Activated T-helper 1 cell treated with anti-CD3 and anti-CD28 coated beads, Interleukin-2, amount 50 U/mL, for 16 hours (primary cell): ENCODE measurements at regions not wholly inside any gene's neighbourhood (a gene's known extent, or its start where the extent isn't known, plus 50 kb on each side); places are given as distances from the start of the nearest gene placed in this dataset.
"Not testable (repeated sequence)": the region's sequence is repeated elsewhere in the genome, so short reads cannot be mapped to it uniquely, and the experiment has no call there.

ENCODE experiments used
- DNase-seq, 2 donors: peaks; one replicate each; pipeline ENCODE4 v3.0.0-alpha.2; 2020; ENCODE audit warnings: low read depth in 1 of 2, low spot score in 1 of 2

GRCh38 chr5:152527358-152528052 lies 122.4 kb upstream of the NMUR2 start:
- no peak for DNase-seq

GRCh38 chr5:152529440-152529839 lies 124.4 kb upstream of the NMUR2 start:
- no peak for DNase-seq

GRCh38 chr5:152532714-152533113 lies 127.6 kb upstream of the NMUR2 start:
- DNase-seq, result no peak

DNA sequence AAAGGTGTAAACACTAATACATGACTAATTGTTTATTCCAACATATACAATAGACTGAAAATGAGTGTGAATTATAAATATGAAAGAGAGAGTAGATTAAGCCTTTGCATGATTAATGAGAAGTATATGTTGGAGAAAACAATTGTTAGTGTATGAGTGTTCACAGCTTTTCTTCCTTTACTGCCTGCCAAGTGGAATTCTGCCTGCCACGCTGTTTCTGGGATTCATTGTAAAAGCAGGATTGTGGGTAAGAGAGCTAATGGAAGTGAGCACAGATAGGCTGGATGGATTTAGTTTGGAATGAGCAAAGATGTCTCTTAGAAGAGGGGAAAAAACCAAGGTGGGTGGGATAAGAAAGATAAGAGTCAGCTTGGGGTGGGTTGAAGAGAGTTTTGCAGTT lies 129.6 kb upstream of the NMUR2 start:
- DNase-seq, result no peak

GRCh38 chr5:152542741-152543140 lies 137.7 kb upstream of the NMUR2 start:
- DNase-seq, result no peak

DNA sequence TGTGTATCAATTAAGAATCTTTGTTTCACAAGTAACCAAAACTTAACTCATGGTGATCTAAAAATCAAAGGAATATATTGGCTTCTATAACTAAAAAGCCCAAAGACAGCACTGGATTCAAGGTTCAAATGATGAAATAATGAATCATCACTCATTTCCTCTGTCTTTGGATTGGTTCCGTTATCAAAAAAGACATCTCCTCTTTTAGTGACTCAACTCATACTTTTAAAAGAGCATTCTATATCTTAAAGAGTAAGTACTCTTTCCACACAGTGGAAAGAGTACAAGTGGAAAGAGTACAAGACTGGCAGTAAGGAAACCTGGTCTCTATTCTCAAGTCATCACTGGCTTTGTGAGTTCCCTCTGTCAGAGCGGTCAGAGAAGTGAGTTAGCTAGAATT lies 141.4 kb upstream of the NMUR2 start:
- no peak for DNase-seq

DNA sequence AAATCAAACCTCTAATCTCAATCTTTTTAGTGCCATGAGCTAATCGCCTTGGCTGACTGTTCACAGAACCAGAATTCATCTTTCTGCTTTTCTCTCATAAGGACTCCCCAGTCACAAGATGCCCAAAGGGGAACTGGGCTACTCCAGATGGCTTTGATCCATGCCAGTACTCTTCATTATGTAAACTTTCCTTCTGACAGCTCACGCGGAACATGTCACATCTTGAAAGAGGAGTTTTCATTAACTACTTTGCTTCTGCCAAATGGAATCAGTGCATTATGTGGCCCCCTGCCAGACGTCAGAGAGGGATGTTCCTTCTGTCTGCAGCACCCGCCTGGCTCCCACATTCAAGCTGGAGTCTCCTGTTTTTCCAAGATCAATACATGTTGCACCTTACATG lies 142.1 kb upstream of the NMUR2 start:
- no peak for DNase-seq

- DNase-seq, result no peak
Observed at GRCh38 chr5:152549709-152550108, 144.6 kb upstream of the NMUR2 start.

DNA sequence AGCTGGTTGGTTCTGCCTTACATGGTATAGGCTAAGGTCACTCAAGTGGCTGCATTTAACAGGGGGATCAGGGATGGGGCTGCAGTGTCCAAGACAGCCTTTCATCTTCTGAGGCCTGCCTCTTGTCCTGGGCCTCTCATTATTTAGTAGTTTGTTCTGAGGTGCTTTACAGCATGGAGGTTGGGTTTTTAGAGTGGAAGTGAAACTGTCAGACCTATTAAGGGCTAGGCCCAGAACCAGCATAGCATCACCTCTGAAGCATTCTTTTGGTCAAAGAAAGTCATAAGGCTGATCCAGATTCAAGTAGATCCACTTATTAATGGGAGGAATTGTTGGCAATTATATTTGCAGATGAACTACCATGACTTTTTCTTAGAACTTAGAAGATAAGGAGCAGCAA lies 146.0 kb upstream of the NMUR2 start:
- DNase-seq, result no peak

DNA sequence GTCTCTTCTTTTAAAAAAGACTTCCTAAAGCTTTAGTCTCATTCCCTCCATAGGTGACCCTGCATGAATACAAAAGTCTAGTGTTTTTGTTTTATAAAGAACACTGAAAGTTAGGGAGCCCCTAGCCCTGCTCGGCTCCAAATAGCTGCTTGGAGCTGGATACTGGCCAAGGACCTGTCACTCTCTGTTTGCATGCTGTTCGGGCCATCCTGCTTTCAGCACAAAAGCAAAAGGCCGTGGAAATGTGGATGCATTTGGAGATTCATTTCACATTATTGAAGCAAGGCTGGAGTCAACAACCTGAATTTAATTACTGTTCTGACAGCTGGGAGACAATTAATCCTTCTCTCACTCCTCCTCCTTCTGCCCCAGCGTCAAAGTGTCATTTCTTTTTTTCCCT lies 151.7 kb upstream of the NMUR2 start:
- DNase-seq, result no peak

GRCh38 chr5:152560512-152561137 lies 155.5 kb upstream of the NMUR2 start:
- DNase-seq, result no peak

DNA sequence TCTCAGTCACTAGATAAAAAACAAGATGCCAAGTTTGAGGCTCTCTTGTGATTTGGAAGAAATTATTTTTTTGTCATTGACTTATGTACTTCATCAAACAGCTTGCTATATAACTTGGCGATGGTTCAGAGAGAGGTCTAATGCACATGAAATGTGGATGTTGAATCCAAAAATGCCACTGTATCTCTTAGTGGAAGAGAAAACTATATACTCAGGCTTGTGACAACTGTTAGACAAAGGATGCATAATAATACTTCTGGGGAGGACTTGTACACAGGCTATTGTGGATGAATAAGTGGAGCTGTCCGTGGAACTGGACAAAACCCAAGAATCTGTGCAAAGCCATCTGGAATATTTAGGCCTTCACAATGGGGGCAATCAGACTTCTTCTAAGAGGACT lies 162.9 kb upstream of the NMUR2 start:
- no peak for DNase-seq

DNA sequence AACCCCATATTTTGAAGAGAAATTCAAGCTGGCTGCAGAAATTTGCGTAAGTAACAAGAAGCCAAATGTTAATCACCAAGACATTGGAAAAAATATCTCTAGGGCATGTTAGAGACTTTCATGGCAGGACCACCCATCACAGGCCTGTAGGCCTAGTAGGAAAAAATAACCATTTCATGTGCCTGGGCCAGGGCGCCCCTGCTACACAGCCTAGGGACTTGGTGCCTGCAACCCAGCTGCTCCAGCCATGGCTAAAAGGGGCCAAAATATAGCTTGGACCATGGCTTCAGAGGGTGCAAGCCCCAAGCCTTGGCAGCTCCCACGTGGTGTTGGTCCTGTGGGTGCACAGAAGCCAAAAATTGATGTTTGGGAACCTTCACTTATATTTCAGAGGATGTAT lies 167.7 kb upstream of the NMUR2 start:
- DNase-seq, result no peak

- no peak for DNase-seq
Observed at GRCh38 chr5:152584103-152584502, 179.0 kb upstream of the NMUR2 start.

DNA sequence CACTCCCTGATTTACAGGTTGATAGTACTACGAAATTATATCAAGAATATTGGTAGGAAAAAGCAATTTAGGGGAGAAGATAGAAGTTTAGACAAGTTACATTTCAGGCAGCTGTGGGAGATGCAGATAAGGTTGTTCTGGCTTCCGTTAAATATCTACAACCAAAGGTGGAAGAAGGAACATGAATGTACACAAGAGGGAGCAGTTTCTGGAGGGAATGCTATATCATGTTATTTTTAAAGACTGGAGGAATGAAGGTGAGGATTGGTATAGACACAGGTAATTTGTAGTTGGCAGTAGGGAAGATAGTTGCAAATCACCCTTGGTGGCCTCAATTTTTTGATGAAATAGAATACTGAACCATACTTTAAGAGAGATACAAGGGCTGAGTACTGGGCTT lies 187.3 kb upstream of the NMUR2 start:
- no peak for DNase-seq

GRCh38 chr5:152593388-152593787 lies 188.3 kb upstream of the NMUR2 start:
- no peak for DNase-seq

DNA sequence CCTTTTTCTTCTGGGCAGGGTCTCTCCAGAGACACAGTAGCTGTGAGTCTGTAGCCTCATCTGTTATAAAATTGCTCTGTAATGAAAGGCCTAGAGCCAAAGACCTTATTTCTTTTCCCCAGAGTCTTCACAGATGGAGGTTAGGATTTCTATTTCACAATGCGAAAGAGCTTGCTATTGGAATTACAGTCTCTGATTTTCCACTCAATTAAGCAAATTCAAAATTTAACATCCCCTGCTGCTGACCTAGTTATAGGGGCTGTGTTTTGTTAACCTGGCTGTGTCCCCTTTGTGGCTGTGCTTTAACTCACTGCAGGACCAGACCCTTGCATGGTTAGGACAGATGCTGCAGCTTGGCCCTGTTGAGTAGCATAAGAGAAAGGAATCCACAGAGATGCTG lies 190.3 kb upstream of the NMUR2 start:
- DNase-seq, result no peak

GRCh38 chr5:152599096-152599495 lies 194.0 kb upstream of the NMUR2 start:
- DNase-seq, result no peak

GRCh38 chr5:152601806-152602732 lies 197.0 kb upstream of the NMUR2 start:
- DNase-seq, result no peak

- DNase-seq, result not testable (repeated sequence)
Observed at GRCh38 chr5:152606050-152606449, 201.0 kb upstream of the NMUR2 start.

GRCh38 chr5:152606776-152607364 lies 201.8 kb upstream of the NMUR2 start:
- no peak for DNase-seq
